PC-3 (cell line): ENCODE measurements at regions not wholly inside any gene's neighbourhood (a gene's known extent, or its start where the extent isn't known, plus 50 kb on each side); places are given as distances from the start of the nearest gene placed in this dataset.
"Not testable (repeated sequence)": the region's sequence is repeated elsewhere in the genome, so short reads cannot be mapped to it uniquely, and the experiment has no call there.

Experiments
- EZH2 ChIP-seq: fragments of 300-600 bp; sonication (generic); IDR thresholded peaks from one replicate; pipeline ENCODE4 v1.6.1; 2017; ENCODE audit warnings: antibody characterized with exemption, mild to moderate bottlenecking, low read length; ENCODE audit not compliant: unreplicated experiment
- TF ChIP-seq, protein P1 (sequence below): fragments of 300-600 bp; sonication (generic); conservative IDR thresholded peaks from 2 replicates; pipeline ENCODE4 v1.5.1; 2017; ENCODE audit warnings: antibody characterized with exemption, low read depth, mild to moderate bottlenecking, low read length

DNA sequence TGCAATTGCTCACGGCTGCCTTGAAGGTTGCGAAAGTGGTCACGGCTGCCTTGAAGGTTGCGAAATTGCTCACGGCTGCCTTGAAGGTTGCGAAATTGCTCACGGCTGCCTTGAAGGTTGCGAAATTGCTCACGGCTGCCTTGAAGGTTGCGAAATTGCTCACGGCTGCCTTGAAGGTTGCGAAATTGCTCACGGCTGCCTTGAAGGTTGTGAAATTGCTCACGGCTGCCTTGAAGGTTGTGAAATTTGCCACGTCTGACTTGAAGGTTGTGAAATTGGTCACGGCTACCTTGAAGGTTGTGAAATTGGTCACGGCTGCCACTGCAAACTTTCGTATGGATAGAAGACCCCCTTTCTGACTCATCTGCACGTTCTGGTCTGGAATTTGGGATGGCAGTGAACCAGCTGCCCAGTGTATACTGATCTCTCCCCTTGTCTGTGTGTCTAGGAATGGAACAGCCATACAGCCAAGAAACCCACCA is 150.1 kb downstream of the ASMT start:
- TF ChIP-seq, protein P1, sequence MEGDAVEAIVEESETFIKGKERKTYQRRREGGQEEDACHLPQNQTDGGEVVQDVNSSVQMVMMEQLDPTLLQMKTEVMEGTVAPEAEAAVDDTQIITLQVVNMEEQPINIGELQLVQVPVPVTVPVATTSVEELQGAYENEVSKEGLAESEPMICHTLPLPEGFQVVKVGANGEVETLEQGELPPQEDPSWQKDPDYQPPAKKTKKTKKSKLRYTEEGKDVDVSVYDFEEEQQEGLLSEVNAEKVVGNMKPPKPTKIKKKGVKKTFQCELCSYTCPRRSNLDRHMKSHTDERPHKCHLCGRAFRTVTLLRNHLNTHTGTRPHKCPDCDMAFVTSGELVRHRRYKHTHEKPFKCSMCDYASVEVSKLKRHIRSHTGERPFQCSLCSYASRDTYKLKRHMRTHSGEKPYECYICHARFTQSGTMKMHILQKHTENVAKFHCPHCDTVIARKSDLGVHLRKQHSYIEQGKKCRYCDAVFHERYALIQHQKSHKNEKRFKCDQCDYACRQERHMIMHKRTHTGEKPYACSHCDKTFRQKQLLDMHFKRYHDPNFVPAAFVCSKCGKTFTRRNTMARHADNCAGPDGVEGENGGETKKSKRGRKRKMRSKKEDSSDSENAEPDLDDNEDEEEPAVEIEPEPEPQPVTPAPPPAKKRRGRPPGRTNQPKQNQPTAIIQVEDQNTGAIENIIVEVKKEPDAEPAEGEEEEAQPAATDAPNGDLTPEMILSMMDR = not testable (repeated sequence)
- TF ChIP-seq EZH2 = not testable (repeated sequence)
